IPS-18a (cell line): ENCODE measurements at regions not wholly inside any gene's neighbourhood (a gene's known extent, or its start where the extent isn't known, plus 50 kb on each side); places are given as distances from the start of the nearest gene placed in this dataset.

ENCODE experiments used
- H3K27ac ChIP-seq: one replicate; pipeline ENCODE4 v1.5.1; 2013; ENCODE audit warnings: low read length
- H3K27me3 ChIP-seq: one replicate; pipeline ENCODE4 v1.6.1; 2013; ENCODE audit warnings: mild to moderate bottlenecking, low read length; ENCODE audit not compliant: control insufficient read depth, insufficient read depth
- H3K36me3 ChIP-seq: one replicate; pipeline ENCODE4 v1.6.1; 2013; ENCODE audit warnings: low read depth, low read length; ENCODE audit not compliant: control insufficient read depth
- H3K4me1 ChIP-seq: one replicate; pipeline ENCODE4 v1.6.1; 2013; ENCODE audit warnings: low read depth, low read length; ENCODE audit not compliant: control insufficient read depth
- H3K4me3 ChIP-seq: one replicate; pipeline ENCODE4 v1.5.1; 2013; ENCODE audit warnings: low read length
- H3K9ac ChIP-seq: one replicate; pipeline ENCODE4 v1.6.1; 2013; ENCODE audit warnings: mild to moderate bottlenecking, low read length, moderate library complexity
- H3K9me3 ChIP-seq: one replicate; pipeline ENCODE4 v1.6.1; 2013; ENCODE audit warnings: low read depth, low read length; ENCODE audit not compliant: control insufficient read depth

GRCh38 chr6:168145747-168146596, 67.0 kb upstream of the FRMD1 start:
- no peaks in the 10 kb centered on the region for H3K27me3 ChIP-seq
- H3K27ac ChIP-seq, result no peak overlapping the region
- H3K36me3 ChIP-seq, result no peaks in the 10 kb centered on the region
- no peak overlapping the region for H3K4me3 ChIP-seq
- no peaks in the 10 kb centered on the region for H3K4me1 ChIP-seq
- no peaks in the 10 kb centered on the region for H3K9me3 ChIP-seq
- no peak overlapping the region for H3K9ac ChIP-seq

DNA sequence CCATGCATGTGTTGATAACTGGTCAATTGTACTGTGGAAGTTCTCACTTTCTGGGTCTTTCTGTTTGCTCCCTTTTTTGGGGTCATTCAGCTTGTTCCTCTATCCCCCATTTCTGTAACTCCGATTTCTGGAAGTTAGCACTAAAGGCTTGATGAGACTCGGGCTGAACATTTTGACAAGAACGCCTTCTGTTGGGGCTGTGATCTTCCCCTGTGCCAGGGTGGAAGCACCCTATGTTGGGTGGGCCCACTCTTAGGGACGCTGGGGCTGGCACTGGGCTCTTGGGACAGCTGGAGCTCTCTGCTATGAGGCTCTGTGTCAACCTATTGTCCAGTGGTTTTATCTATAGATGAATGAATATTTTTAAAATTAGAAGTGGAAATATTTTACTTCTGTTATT, 60.1 kb upstream of the FRMD1 start:
- Histone ChIP-seq H3K4me1 (no peaks in the 10 kb centered on the region), H3K9ac (no peak overlapping the region), H3K36me3 (no peaks in the 10 kb centered on the region), H3K4me3 (no peak overlapping the region), H3K27me3 (no peaks in the 10 kb centered on the region), H3K9me3 (no peaks in the 10 kb centered on the region), H3K27ac (no peak overlapping the region)

GRCh38 chr6:168138436-168138835, 59.4 kb upstream of the FRMD1 start:
- Histone ChIP-seq H3K4me3 (no peak overlapping the region), H3K36me3 (no peaks in the 10 kb centered on the region), H3K4me1 (no peaks in the 10 kb centered on the region), H3K27me3 (no peaks in the 10 kb centered on the region), H3K9ac (no peak overlapping the region), H3K27ac (no peak overlapping the region), H3K9me3 (no peaks in the 10 kb centered on the region)

DNA sequence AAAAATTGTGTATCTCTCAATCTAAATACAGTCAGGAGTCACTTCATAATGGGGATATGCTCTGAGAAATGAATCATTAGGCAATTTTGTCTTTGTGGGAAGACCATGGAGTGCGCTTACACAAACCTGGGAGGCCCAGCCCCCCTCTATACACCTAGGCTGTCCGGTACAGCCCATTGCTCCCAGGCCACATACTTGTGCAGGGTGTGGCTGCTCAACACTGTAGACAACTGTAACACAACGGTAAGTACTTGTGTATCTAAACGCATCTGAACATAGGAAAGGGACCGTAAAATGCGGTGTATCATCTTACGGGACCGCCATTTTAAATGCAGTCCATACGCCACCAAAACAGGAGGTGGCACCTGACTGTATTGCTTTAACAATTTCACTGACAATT, 58.0 kb upstream of the FRMD1 start:
- Histone ChIP-seq H3K4me3 (no peak overlapping the region), H3K27ac (no peak overlapping the region), H3K27me3 (peaks cover 5% of the 10 kb centered on the region), H3K4me1 (peaks cover 6% of the 10 kb centered on the region), H3K9ac (no peak overlapping the region), H3K36me3 (no peaks in the 10 kb centered on the region), H3K9me3 (no peaks in the 10 kb centered on the region)

DNA sequence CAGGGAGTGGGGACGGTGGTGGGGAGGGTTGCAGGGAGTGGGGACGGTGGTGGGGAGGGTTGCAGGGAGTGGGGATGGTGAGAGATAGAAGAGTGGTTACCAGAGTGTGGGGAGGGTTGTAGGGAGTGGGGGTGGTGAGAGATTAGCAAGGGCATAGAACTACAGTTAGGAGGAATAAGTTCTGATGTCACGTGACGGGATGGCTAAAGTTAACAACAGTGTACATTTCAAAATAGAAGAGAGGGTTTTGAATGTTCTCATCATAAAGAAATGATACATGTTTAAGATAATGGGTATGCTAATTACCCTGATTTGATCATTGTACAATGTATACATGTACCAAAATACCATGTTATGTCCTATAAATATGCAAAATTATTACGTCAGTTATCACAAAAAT, 57.6 kb upstream of the FRMD1 start:
- H3K4me1 ChIP-seq, result peaks cover 10% of the 10 kb centered on the region
- H3K4me3 ChIP-seq, result no peak overlapping the region
- H3K27ac ChIP-seq, result no peak overlapping the region
- H3K36me3 ChIP-seq, result no peaks in the 10 kb centered on the region
- peaks cover 7% of the 10 kb centered on the region for H3K27me3 ChIP-seq
- H3K9ac ChIP-seq, result no peak overlapping the region
- no peaks in the 10 kb centered on the region for H3K9me3 ChIP-seq

GRCh38 chr6:168136001-168136400, 57.0 kb upstream of the FRMD1 start:
- H3K27me3 ChIP-seq, result peaks cover 13% of the 10 kb centered on the region

GRCh38 chr6:168134560-168135201, 55.7 kb upstream of the FRMD1 start:
- Histone ChIP-seq H3K27me3 (peaks cover 18% of the 10 kb centered on the region), H3K4me3 (no peak overlapping the region), H3K27ac (no peak overlapping the region), H3K4me1 (peaks cover 12% of the 10 kb centered on the region), H3K9ac (no peak overlapping the region), H3K36me3 (no peaks in the 10 kb centered on the region), H3K9me3 (no peaks in the 10 kb centered on the region)

More at GRCh38 chr6:168136001-168136400, 57.0 kb upstream of the FRMD1 start:
- H3K27ac ChIP-seq, result no peak overlapping the region
- no peak overlapping the region for H3K4me3 ChIP-seq
- H3K4me1 ChIP-seq, result peaks cover 12% of the 10 kb centered on the region
- no peaks in the 10 kb centered on the region for H3K9me3 ChIP-seq
- no peak overlapping the region for H3K9ac ChIP-seq
- no peaks in the 10 kb centered on the region for H3K36me3 ChIP-seq

DNA sequence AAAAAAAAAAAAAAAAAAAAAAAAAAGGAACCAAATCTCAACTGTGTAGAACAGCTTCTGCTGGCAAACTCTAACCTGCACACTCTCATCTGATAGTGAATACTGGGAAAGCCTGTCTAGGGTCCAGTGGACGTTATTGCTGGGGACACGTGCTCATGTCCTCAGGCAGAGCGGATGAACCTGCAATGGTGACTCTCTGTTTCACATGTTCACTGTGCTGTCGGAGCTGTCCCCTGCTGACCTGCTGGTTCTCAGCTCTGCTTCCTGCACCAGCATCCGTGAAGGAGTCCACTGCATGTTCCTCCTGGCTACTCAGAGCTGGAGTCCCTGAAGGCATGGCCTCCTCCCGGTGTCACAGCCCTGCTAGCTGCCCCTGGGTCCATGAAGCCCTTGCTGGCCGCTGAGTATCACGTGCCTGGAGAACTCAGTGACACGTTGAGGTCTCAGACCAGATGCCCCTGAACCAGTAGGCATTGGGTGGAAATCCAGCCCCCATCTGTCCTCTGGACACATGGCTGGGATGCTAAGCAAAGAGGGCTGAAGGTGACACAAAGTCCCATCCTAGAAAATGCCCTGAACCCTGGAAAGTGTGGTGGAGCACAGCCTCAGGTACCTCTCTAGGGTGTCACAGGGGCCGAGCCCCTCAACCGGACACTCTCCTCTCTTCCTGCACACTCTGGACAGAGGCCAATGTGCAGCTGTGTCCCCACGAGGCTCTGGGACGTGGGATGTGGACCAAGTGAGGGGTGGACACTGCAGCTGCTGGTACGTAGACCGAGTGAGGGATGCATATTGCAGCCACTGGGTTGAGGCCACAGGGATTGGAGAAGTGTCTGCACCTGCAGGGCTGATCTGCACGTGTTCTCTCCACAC, 54.9 kb upstream of the FRMD1 start:
- Histone ChIP-seq H3K9ac (no peak overlapping the region), H3K27ac (no peak overlapping the region), H3K4me1 (peaks cover 12% of the 10 kb centered on the region), H3K9me3 (no peaks in the 10 kb centered on the region), H3K27me3 (peaks cover 18% of the 10 kb centered on the region), H3K4me3 (no peak overlapping the region), H3K36me3 (no peaks in the 10 kb centered on the region)

DNA sequence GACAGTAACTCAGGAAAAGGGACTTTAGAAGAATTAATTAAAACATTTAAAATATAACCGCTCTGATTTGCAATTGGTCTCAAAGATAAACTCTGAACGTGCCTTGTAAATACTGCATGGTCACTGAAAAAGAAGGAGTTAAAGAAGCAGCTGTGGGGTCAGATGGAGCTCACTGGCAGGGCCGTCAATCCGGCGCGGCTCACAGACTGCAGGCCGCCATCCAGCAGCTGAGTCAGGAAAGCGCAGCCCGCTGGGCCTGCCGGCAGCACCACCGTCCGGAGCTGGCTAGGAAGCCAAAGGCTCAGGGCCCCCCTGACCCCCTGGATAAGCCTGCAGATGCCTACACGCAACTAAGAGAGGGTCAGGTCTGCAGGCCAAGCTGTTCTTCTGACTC, 54.2 kb upstream of the FRMD1 start:
- Histone ChIP-seq H3K9ac (no peak overlapping the region), H3K36me3 (no peaks in the 10 kb centered on the region), H3K27me3 (peaks cover 18% of the 10 kb centered on the region), H3K27ac (no peak overlapping the region), H3K9me3 (no peaks in the 10 kb centered on the region), H3K4me1 (peaks cover 12% of the 10 kb centered on the region), H3K4me3 (no peak overlapping the region)

DNA sequence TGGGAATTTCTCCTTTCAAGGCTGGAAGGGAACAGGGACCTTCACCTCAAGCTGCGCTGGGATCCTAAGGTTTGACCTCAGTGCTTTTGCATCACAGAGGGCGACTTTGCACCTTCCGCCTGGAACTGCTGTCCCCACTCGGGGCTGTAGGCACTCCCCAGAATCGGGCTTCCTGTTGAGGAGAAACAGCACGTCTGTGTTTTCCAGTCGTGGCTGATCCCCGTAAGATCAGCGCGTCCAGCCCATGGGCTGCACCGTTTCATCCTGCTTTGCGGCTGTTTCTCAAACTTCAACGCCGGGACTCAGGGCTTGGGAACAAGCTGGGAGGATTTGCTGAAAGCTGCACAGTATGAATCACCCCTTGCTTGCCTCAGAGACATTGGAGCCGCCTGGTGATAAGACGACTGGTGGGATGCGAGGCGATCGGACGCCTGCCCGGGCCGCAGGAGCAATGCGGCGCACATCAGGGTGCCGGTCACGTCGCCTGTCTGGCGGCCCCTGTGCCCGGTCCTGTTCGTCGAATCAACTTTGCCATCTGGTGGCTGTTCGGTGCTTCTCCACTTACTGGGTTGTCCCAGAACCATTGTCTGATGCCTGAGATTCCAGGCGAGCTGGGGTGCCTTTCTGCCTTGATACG, 53.6 kb upstream of the FRMD1 start:
- Histone ChIP-seq H3K27ac (no peak overlapping the region), H3K4me3 (no peak overlapping the region), H3K36me3 (no peaks in the 10 kb centered on the region), H3K9ac (no peak overlapping the region), H3K4me1 (peaks cover 12% of the 10 kb centered on the region), H3K27me3 (peaks cover 18% of the 10 kb centered on the region), H3K9me3 (no peaks in the 10 kb centered on the region)
